Spleen (tissue), 7 donors: ENCODE measurements at regions not wholly inside any gene's neighbourhood (a gene's known extent, or its start where the extent isn't known, plus 50 kb on each side); places are given as distances from the start of the nearest gene placed in this dataset.
"Not testable (repeated sequence)": the region's sequence is repeated elsewhere in the genome, so short reads cannot be mapped to it uniquely, and the experiment has no call there.

Experiments
- POLR2A ChIP-seq, 3 donors: fragments of 450-650 bp; IDR thresholded peaks; one replicate each; pipeline ENCODE4 v1.5.1; 2017; ENCODE audit warnings: antibody characterized with exemption in 3 of 3, mild to moderate bottlenecking in 1 of 3
- POLR2AphosphoS5 ChIP-seq, 3 donors: sonication (generic); formaldehyde crosslinking; IDR thresholded peaks; one replicate each; pipeline ENCODE4 v1.5.1; 2017; ENCODE audit warnings: antibody characterized with exemption in 3 of 3
- TF ChIP-seq, protein P1 (sequence below), 11 experiments: fragments of 200-600 bp in 7 of 11; fragments of 450-650 bp in 4 of 11; sonication (generic) in 4 of 11; IDR thresholded peaks in 8 of 11; conservative IDR thresholded peaks in 3 of 11; 1 replicate in 7 of 11; 2 replicates in 4 of 11; pipeline versions ENCODE4 v1.4.0 to v1.8.0; 2016 to 2021; ENCODE audit warnings: antibody characterized with exemption in 11 of 11, inconsistent platforms in 4 of 11, mild to moderate bottlenecking in 1 of 11
- donor health status: DM: no; HTN: no; CAD: no; lungs with moderate emphysema.
- donor health status: DM: no; HTN: no; CAD: no.
- donor health status: DM: no; HTN: no; CAD: no.

DNA sequence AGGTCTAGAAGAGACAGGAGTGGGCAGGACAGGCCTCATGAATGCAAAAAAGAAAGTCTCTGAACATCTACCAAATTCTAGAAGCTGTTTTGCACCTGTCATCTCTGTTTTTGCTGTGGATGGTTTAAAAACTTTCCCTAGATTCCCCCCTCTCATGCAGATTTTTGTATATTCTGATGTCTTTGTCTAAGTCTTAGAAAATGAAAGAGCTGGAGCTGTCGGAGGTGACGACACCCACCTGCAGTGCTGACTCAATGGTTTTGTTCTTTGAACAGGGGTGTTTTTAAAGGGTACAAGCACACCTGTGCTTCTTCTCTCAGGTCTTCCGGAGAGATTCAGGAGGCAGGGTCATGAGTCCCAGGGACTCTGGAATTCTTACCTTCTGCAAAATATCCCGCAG, 128.2 kb upstream of the ALDH3B2 start:
- TF ChIP-seq, protein P1, sequence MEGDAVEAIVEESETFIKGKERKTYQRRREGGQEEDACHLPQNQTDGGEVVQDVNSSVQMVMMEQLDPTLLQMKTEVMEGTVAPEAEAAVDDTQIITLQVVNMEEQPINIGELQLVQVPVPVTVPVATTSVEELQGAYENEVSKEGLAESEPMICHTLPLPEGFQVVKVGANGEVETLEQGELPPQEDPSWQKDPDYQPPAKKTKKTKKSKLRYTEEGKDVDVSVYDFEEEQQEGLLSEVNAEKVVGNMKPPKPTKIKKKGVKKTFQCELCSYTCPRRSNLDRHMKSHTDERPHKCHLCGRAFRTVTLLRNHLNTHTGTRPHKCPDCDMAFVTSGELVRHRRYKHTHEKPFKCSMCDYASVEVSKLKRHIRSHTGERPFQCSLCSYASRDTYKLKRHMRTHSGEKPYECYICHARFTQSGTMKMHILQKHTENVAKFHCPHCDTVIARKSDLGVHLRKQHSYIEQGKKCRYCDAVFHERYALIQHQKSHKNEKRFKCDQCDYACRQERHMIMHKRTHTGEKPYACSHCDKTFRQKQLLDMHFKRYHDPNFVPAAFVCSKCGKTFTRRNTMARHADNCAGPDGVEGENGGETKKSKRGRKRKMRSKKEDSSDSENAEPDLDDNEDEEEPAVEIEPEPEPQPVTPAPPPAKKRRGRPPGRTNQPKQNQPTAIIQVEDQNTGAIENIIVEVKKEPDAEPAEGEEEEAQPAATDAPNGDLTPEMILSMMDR (IDR thresholded peaks at IDR 0.05 in 8 of 11, conservative IDR thresholded peaks at IDR 0.05 in 3 of 11), result not testable (repeated sequence)
- TF ChIP-seq POLR2AphosphoS5, POLR2A (IDR thresholded peaks at IDR 0.05): not testable (repeated sequence)
